HCT116 (cell line): ENCODE measurements at regions not wholly inside any gene's neighbourhood (a gene's known extent, or its start where the extent isn't known, plus 50 kb on each side); places are given as distances from the start of the nearest gene placed in this dataset.

Experiments
- ATAC-seq: fragments of 200-7000 bp; cut with Tn5 transposase; 2 replicates; pipeline ENCODE4 v1.9.1; 2020; ENCODE audit warnings: mild to moderate bottlenecking, moderate library complexity
- BruUV-seq: library from RNA; stranded (reverse); fragments of 400-500 nt; replicated peaks from 2 replicates; lab custom pipeline; 2021; lab: Mats Ljungman, UMichigan
- CTCF ChIA-PET: fragments of 300-600 bp; sonication (Branson Sonifier 250); formaldehyde crosslinking; loops from one replicate; lab custom pipeline; 2021; ENCODE audit warnings: antibody characterized with exemption; lab: Charles Lee
- POLR2A ChIA-PET: fragments of 300-600, 350-600 bp; sonication (Branson Sonifier 250); formaldehyde crosslinking; loops from one replicate; lab custom pipeline; 2021; ENCODE audit warnings: antibody characterized with exemption; lab: Charles Lee
- RAD21 ChIA-PET, 2 experiments: fragments of 300-600 bp; sonication (Branson Sonifier 250); formaldehyde crosslinking; loops; one replicate each; lab custom pipeline; 2023; ENCODE audit warnings: low total read pairs in 2 of 2; ENCODE audit not compliant: uncharacterized antibody in 2 of 2, unreplicated experiment in 2 of 2, low non-redundant PET in 1 of 2; lab: Charles Lee
- DNase-seq: peaks from one replicate; pipeline ENCODE4 v3.0.0-alpha.2; 2010; ENCODE audit warnings: low read depth, low spot score
- H2AFZ ChIP-seq: fragments of 200-600 bp; shearing (Covaris generic), sonication (generic); 2 replicates; pipeline ENCODE4 v1.6.1; 2017; ENCODE audit warnings: low read depth, mixed run types, mixed read lengths, antibody characterized with exemption, low read length; ENCODE audit not compliant: poor library complexity, severe bottlenecking
- H3K27ac ChIP-seq: 2 replicates; pipeline ENCODE4 v1.5.1; 2012; ENCODE audit warnings: low read depth, low read length
- H3K27me3 ChIP-seq: fragments of 200-600 bp; sonication (generic); 2 replicates; pipeline ENCODE4 v1.6.1; 2016; ENCODE audit warnings: mixed run types, low read length, mixed read lengths; ENCODE audit not compliant: insufficient read depth
- H3K36me3 ChIP-seq, 2 experiments: fragments of 200-500 bp in 1 of 2; fragments of 200-600 bp in 1 of 2; sonication (Bioruptor generic) in 1 of 2; sonication (generic) in 1 of 2; 2 replicates each; pipeline versions ENCODE4 v1.5.1 to v1.6.1; 2014 to 2016; ENCODE audit warnings: low read length in 2 of 2, inconsistent platforms in 1 of 2, mixed read lengths in 1 of 2, mixed run types in 1 of 2; ENCODE audit not compliant: insufficient read depth in 2 of 2, control insufficient read depth in 1 of 2
- H3K4me1 ChIP-seq, 2 experiments: fragments of 200-600 bp in 1 of 2; sonication (generic) in 1 of 2; 2 replicates each; pipeline versions ENCODE4 v1.5.1 to v1.6.1; 2012 to 2017; ENCODE audit warnings: low read length in 2 of 2, inconsistent platforms in 1 of 2, mild to moderate bottlenecking in 1 of 2, mixed read lengths in 1 of 2, mixed run types in 1 of 2, moderate library complexity in 1 of 2; ENCODE audit not compliant: insufficient read depth in 2 of 2, control insufficient read depth in 1 of 2
- H3K4me2 ChIP-seq: fragments of 200-600 bp; sonication (generic); 2 replicates; pipeline ENCODE4 v1.6.1; 2017; ENCODE audit warnings: mixed run types, low read length, mixed read lengths
- H3K4me3 ChIP-seq, 2 experiments: fragments of 200-600 bp in 1 of 2; sonication (generic) in 1 of 2; replicated peaks in 1 of 2; 2 replicates each; pipeline ENCODE4 v1.5.1; 2011 to 2016; ENCODE audit warnings: low read length in 2 of 2, control low read depth in 1 of 2, low read depth in 1 of 2, mild to moderate bottlenecking in 1 of 2, mixed read lengths in 1 of 2, mixed run types in 1 of 2
- H3K79me2 ChIP-seq: fragments of 200-600 bp; sonication (generic); 2 replicates; pipeline ENCODE4 v1.6.1; 2017; ENCODE audit warnings: mild to moderate bottlenecking, mixed run types, low read length, moderate library complexity, mixed read lengths; ENCODE audit not compliant: insufficient read depth
- H3K9ac ChIP-seq: fragments of 200-600 bp; sonication (generic); 2 replicates; pipeline ENCODE4 v1.6.1; 2016; ENCODE audit warnings: low read length, mixed read lengths
- H3K9me2 ChIP-seq: fragments of 200-600 bp; sonication (generic), shearing (Covaris generic); 2 replicates; pipeline ENCODE4 v1.6.1; 2017; ENCODE audit warnings: mixed run types, mild to moderate bottlenecking, moderate library complexity; ENCODE audit not compliant: insufficient read depth
- H3K9me3 ChIP-seq, 2 experiments: fragments of 200-500 bp in 1 of 2; fragments of 200-600 bp in 1 of 2; sonication (Bioruptor generic) in 1 of 2; sonication (generic) in 1 of 2; 2 replicates each; pipeline ENCODE4 v1.6.1; 2014 to 2017; ENCODE audit warnings: low read length in 2 of 2, mixed read lengths in 2 of 2, inconsistent platforms in 1 of 2, low read depth in 1 of 2, mild to moderate bottlenecking in 1 of 2, mixed run types in 1 of 2, moderate library complexity in 1 of 2; ENCODE audit not compliant: control insufficient read depth in 1 of 2, insufficient read depth in 1 of 2
- H4K20me1 ChIP-seq: fragments of 200-600 bp; sonication (generic), shearing (Covaris generic); 2 replicates; pipeline ENCODE4 v1.6.1; 2017; ENCODE audit warnings: mixed run types, mild to moderate bottlenecking, moderate library complexity; ENCODE audit not compliant: insufficient read depth
- CBX3 ChIP-seq: IDR thresholded peaks from 2 replicates; pipeline ENCODE4 v1.6.1; 2012; ENCODE audit warnings: low read depth
- CEBPB ChIP-seq: IDR thresholded peaks from 2 replicates; pipeline ENCODE4 v1.6.1; 2012; ENCODE audit warnings: low read depth
- EGR1 ChIP-seq: IDR thresholded peaks from 2 replicates; pipeline ENCODE4 v1.6.1; 2012; ENCODE audit warnings: low read depth
- ELF1 ChIP-seq: IDR thresholded peaks from 2 replicates; pipeline ENCODE4 v1.6.1; 2012; ENCODE audit warnings: low read depth, borderline replicate concordance
- EZH2 ChIP-seq: fragments of 200-600 bp; sonication (generic); IDR thresholded peaks from 2 replicates; pipeline ENCODE4 v1.6.1; 2017; ENCODE audit warnings: antibody characterized with exemption, mixed run types
- EZH2phosphoT487 ChIP-seq: fragments of 200-600 bp; IDR thresholded peaks from 2 replicates; pipeline ENCODE4 v1.6.1; 2018; ENCODE audit warnings: antibody characterized with exemption, borderline replicate concordance
- POLR2A ChIP-seq: IDR thresholded peaks from 2 replicates; pipeline ENCODE4 v1.7.0; 2011; ENCODE audit warnings: borderline replicate concordance; ENCODE audit not compliant: insufficient read depth, insufficient read length; ENCODE audit errors: extremely low read depth
- SIN3A ChIP-seq: IDR thresholded peaks from 2 replicates; pipeline ENCODE4 v1.6.1; 2012; ENCODE audit warnings: low read depth
- SP1 ChIP-seq: IDR thresholded peaks from 2 replicates; pipeline ENCODE4 v1.6.1; 2012; ENCODE audit warnings: low read depth
- SRF ChIP-seq: IDR thresholded peaks from 2 replicates; pipeline ENCODE4 v1.6.1; 2012; ENCODE audit warnings: low read depth
- TCF7L2 ChIP-seq: IDR thresholded peaks from 2 replicates; pipeline ENCODE4 v1.7.0; 2011; ENCODE audit warnings: borderline replicate concordance, inconsistent platforms; ENCODE audit not compliant: insufficient read depth, insufficient read length; ENCODE audit errors: extremely low read depth
- ZNF274 ChIP-seq: fragments of 200-500 bp; sonication (Bioruptor generic); IDR thresholded peaks from 2 replicates; pipeline ENCODE4 v1.6.1; 2014; ENCODE audit warnings: mild to moderate bottlenecking, low read depth, low read length, inconsistent platforms
- intact Hi-C: fragments of 100-400 bp; cut with micrococcal nuclease; formaldehyde crosslinking; loops from 2 replicates; pipeline ENCODE4 v1.10.0; 2022
- TF ChIP-seq, protein P1 (sequence below): IDR thresholded peaks from 2 replicates; pipeline ENCODE4 v1.6.1; 2012
- TF ChIP-seq, protein P2 (sequence below): IDR thresholded peaks from 2 replicates; pipeline ENCODE4 v1.6.1; 2012
- TF ChIP-seq, protein P3 (sequence below): IDR thresholded peaks from 2 replicates; pipeline ENCODE4 v1.6.1; 2011; ENCODE audit warnings: mild to moderate bottlenecking, low read length, moderate library complexity; ENCODE audit not compliant: insufficient replicate concordance; ENCODE audit errors: extremely low read depth

DNA sequence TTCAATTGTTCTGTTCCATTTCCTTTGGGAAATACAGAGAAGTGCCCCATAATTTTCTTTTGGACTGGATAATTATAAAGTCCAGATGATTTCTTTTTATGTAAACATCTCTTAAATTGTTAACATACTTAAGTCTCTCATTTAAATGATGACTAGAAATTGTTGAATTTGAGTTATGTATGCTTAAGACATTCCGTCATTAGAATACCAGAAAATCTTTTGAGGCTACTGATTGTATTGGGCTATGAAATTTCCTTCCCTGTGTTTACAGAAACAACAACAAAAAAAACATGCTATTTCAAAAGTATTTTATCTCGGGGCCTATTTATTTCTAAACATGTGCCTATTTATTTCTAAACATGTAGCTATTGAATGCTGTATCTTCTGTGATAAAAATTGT lies 125.4 kb downstream of the SH3BGRL2 start:
- no peak for ATAC-seq
- no peak overlapping the region for H3K9ac ChIP-seq
- ChIA-PET RAD21 (no interaction called here), CTCF (no interaction called here), POLR2A (no interaction called here)
- TF ChIP-seq CBX3 = no peak
- TF ChIP-seq EZH2phosphoT487 = no peak
- TF ChIP-seq, protein P1, sequence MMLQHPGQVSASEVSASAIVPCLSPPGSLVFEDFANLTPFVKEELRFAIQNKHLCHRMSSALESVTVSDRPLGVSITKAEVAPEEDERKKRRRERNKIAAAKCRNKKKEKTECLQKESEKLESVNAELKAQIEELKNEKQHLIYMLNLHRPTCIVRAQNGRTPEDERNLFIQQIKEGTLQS = no peak
- no peak for TF ChIP-seq EGR1
- no peak for TF ChIP-seq SIN3A
- TF ChIP-seq TCF7L2 = no peak
- TF ChIP-seq POLR2A = no peak
- H3K9me3 ChIP-seq = no peaks in the 10 kb centered on the region
- H2AFZ ChIP-seq = no peak overlapping the region
- H3K4me2 ChIP-seq = no peak overlapping the region
- no TSS peak for BruUV-seq
- H3K4me3 ChIP-seq = no peak overlapping the region
- no peak overlapping the region for H3K27ac ChIP-seq
- intact Hi-C loops = no loop called here
- H3K27me3 ChIP-seq = no peaks in the 10 kb centered on the region
- H3K9me2 ChIP-seq = no peaks in the 10 kb centered on the region
- H4K20me1 ChIP-seq = no peaks in the 10 kb centered on the region
- no peaks in the 10 kb centered on the region for H3K36me3 ChIP-seq
- no peaks in the 10 kb centered on the region for H3K79me2 ChIP-seq
- no peaks in the 10 kb centered on the region for H3K4me1 ChIP-seq
- no peak for DNase-seq

DNA sequence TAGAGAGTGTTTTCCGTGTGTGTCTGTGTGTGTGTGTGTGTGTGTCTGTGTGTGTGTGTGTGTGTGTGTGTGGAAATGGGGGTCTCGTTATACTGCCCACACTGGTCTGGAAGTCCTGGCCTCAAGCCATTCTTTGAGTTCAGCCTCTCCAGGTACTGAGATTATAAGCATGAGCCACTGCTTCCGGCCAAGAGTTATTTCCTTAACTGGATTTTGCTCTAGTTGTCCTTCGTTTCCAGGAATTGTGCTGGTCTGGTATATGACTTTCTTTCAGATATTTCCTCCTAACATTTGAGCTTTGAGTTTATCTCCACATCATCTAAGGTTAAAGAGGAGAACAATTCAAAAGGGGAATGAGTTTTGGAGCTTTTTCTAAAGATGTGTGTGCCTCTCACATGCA lies 124.8 kb downstream of the SH3BGRL2 start:
- Histone ChIP-seq H3K27ac (no peak overlapping the region), H3K9me3 (no peaks in the 10 kb centered on the region), H3K4me2 (no peak overlapping the region), H2AFZ (no peak overlapping the region), H3K27me3 (no peaks in the 10 kb centered on the region), H3K36me3 (no peaks in the 10 kb centered on the region), H4K20me1 (no peaks in the 10 kb centered on the region), H3K4me3 (no peak overlapping the region), H3K9ac (no peak overlapping the region), H3K4me1 (no peaks in the 10 kb centered on the region), H3K79me2 (no peaks in the 10 kb centered on the region), H3K9me2 (no peaks in the 10 kb centered on the region)
- ChIA-PET RAD21 (no interaction called here), POLR2A (no interaction called here), CTCF (no interaction called here)
- intact Hi-C loops = no loop called here
- DNase-seq = no peak
- no TSS peak for BruUV-seq
- no peak for ATAC-seq
- TF ChIP-seq EZH2 (no peak), CBX3 (no peak), SRF (no peak), CEBPB (no peak), EZH2phosphoT487 (no peak), ELF1 (no peak), ZNF274 (no peak), SP1 (no peak), SIN3A (no peak)
- TF ChIP-seq, protein P1 = no peak
- TF ChIP-seq, protein P2, sequence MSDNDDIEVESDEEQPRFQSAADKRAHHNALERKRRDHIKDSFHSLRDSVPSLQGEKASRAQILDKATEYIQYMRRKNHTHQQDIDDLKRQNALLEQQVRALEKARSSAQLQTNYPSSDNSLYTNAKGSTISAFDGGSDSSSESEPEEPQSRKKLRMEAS = no peak
- TF ChIP-seq, protein P3, sequence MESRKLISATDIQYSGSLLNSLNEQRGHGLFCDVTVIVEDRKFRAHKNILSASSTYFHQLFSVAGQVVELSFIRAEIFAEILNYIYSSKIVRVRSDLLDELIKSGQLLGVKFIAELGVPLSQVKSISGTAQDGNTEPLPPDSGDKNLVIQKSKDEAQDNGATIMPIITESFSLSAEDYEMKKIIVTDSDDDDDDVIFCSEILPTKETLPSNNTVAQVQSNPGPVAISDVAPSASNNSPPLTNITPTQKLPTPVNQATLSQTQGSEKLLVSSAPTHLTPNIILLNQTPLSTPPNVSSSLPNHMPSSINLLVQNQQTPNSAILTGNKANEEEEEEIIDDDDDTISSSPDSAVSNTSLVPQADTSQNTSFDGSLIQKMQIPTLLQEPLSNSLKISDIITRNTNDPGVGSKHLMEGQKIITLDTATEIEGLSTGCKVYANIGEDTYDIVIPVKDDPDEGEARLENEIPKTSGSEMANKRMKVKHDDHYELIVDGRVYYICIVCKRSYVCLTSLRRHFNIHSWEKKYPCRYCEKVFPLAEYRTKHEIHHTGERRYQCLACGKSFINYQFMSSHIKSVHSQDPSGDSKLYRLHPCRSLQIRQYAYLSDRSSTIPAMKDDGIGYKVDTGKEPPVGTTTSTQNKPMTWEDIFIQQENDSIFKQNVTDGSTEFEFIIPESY = no peak
